ENCODE measurements at regions not wholly inside any gene's neighbourhood (a gene's known extent, or its start where the extent isn't known, plus 50 kb on each side); places are given as distances from the start of the nearest gene placed in this dataset.

- TF ChIP-seq CTCF (IDR thresholded peaks at IDR 0.05 in 4 of 5, conservative IDR thresholded peaks at IDR 0.05 in 1 of 5) (no peak), POLR2A (IDR thresholded peaks at IDR 0.05) (no peak)
Measured at GRCh38 chr4:181753207-181753606, 490.0 kb upstream of the TENM3 start.

Data from gastrocnemius medialis (tissue), 4 donors.